Stomach (tissue), 4 donors: ENCODE measurements at regions not wholly inside any gene's neighbourhood (a gene's known extent, or its start where the extent isn't known, plus 50 kb on each side); places are given as distances from the start of the nearest gene placed in this dataset.

Experiments used
- CTCF ChIP-seq, 7 experiments: fragments of 450-650 bp in 4 of 7; fragments of 200-600 bp in 3 of 7; sonication (generic) in 3 of 7; IDR thresholded peaks; one replicate each; pipeline ENCODE4 v1.5.1; 2016 to 2019; ENCODE audit warnings: antibody characterized with exemption in 7 of 7, control low read depth in 2 of 7, mild to moderate bottlenecking in 1 of 7
- EP300 ChIP-seq: sonication (generic); formaldehyde crosslinking; IDR thresholded peaks from one replicate; pipeline ENCODE4 v1.6.1; 2017; ENCODE audit warnings: antibody characterized with exemption

DNA sequence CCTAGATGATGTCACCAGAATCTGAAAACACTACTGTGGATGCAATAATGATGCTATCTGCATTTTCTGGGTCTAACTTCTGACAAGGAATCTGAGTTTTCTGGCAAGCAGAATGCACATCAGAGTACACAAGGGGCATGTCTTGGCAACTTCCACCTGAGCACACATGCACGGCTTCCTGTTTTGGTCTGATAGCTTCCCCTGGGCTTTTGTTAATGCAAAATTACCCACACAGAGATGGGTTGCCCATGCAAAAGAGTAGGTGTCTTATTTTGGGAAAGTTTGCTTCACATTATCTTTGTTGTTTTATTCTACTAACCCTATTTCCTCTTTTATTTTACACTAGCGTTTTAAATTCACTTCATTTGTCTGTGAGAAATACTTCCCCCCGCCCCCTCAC lies 74.2 kb upstream of the SATB1 start:
- TF ChIP-seq CTCF (IDR thresholded peaks at IDR 0.05) (no peak), EP300 (no peak)
